IMR-90 (cell line): ENCODE measurements at regions not wholly inside any gene's neighbourhood (a gene's known extent, or its start where the extent isn't known, plus 50 kb on each side); places are given as distances from the start of the nearest gene placed in this dataset.

Experiments
- CHD1 ChIP-seq: IDR thresholded peaks from 2 replicates; pipeline ENCODE4 v1.6.1; 2012; ENCODE audit warnings: low read depth, low read length, improper control_type of control experiment
- MXI1 ChIP-seq: IDR thresholded peaks from 2 replicates; pipeline ENCODE4 v1.6.1; 2012; ENCODE audit warnings: low read depth, mild to moderate bottlenecking, low read length, moderate library complexity, borderline replicate concordance
- POLR2A ChIP-seq: IDR thresholded peaks from 2 replicates; pipeline ENCODE4 v1.6.1; 2012; ENCODE audit warnings: mild to moderate bottlenecking, low read depth, low read length
- RFX5 ChIP-seq: IDR thresholded peaks from 2 replicates; pipeline ENCODE4 v1.8.0; 2012; ENCODE audit warnings: low read depth, mild to moderate bottlenecking, low read length, moderate library complexity
- TF ChIP-seq, protein P1 (sequence below): conservative IDR thresholded peaks from 2 replicates; pipeline ENCODE4 v1.5.1; 2012; ENCODE audit warnings: mild to moderate bottlenecking, low read depth, low read length, improper control_type of control experiment
- TF ChIP-seq, protein P2 (sequence below): fragments of 150-350 bp; IDR thresholded peaks from 2 replicates; pipeline ENCODE4 v1.6.1; 2017; ENCODE audit warnings: mild to moderate bottlenecking, antibody characterized with exemption, low read length, low read depth

GRCh38 chr11:109739379-109739778 is 317.4 kb downstream of the C11orf87 start:
- no peak for TF ChIP-seq POLR2A
- TF ChIP-seq CHD1: no peak
- no peak for TF ChIP-seq MXI1
- TF ChIP-seq, protein P1, sequence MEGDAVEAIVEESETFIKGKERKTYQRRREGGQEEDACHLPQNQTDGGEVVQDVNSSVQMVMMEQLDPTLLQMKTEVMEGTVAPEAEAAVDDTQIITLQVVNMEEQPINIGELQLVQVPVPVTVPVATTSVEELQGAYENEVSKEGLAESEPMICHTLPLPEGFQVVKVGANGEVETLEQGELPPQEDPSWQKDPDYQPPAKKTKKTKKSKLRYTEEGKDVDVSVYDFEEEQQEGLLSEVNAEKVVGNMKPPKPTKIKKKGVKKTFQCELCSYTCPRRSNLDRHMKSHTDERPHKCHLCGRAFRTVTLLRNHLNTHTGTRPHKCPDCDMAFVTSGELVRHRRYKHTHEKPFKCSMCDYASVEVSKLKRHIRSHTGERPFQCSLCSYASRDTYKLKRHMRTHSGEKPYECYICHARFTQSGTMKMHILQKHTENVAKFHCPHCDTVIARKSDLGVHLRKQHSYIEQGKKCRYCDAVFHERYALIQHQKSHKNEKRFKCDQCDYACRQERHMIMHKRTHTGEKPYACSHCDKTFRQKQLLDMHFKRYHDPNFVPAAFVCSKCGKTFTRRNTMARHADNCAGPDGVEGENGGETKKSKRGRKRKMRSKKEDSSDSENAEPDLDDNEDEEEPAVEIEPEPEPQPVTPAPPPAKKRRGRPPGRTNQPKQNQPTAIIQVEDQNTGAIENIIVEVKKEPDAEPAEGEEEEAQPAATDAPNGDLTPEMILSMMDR: no peak
- TF ChIP-seq, protein P2, sequence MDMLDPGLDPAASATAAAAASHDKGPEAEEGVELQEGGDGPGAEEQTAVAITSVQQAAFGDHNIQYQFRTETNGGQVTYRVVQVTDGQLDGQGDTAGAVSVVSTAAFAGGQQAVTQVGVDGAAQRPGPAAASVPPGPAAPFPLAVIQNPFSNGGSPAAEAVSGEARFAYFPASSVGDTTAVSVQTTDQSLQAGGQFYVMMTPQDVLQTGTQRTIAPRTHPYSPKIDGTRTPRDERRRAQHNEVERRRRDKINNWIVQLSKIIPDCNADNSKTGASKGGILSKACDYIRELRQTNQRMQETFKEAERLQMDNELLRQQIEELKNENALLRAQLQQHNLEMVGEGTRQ: no peak
- no peak for TF ChIP-seq RFX5
